CD14-positive monocyte (primary cell): ENCODE measurements at regions not wholly inside any gene's neighbourhood (a gene's known extent, or its start where the extent isn't known, plus 50 kb on each side); places are given as distances from the start of the nearest gene placed in this dataset.

Experiments
- DNase-seq, 3 donors: peaks; one replicate each; pipeline ENCODE4 v3.0.0-alpha.2; 2011 to 2022
- H2AFZ ChIP-seq: 2 replicates; pipeline ENCODE4 v1.6.0; 2012; ENCODE audit warnings: mild to moderate bottlenecking, low read depth, low read length, inconsistent platforms; ENCODE audit not compliant: insufficient read depth, poor library complexity, severe bottlenecking
- H3K27ac ChIP-seq, 2 donors: 1 replicate in 1 of 2; 2 replicates in 1 of 2; pipeline ENCODE4 v1.5.1; 2012 to 2013; ENCODE audit warnings: low read length in 2 of 2, control low read depth in 1 of 2, inconsistent platforms in 1 of 2, low read depth in 1 of 2, mild to moderate bottlenecking in 1 of 2
- H3K27me3 ChIP-seq, 2 donors: one replicate each; pipeline versions ENCODE4 v1.6.0 to v1.6.1; 2011 to 2013; ENCODE audit warnings: low read length in 2 of 2; ENCODE audit not compliant: control insufficient read depth in 2 of 2, insufficient read depth in 2 of 2
- H3K36me3 ChIP-seq, 2 donors: replicated peaks in 1 of 2; 1 replicate in 1 of 2; 2 replicates in 1 of 2; pipeline versions ENCODE4 v1.5.1 to v1.6.1; 2012 to 2013; ENCODE audit warnings: low read length in 2 of 2, control low read depth in 1 of 2, inconsistent platforms in 1 of 2, mild to moderate bottlenecking in 1 of 2; ENCODE audit not compliant: insufficient read depth in 2 of 2, control insufficient read depth in 1 of 2
- H3K4me1 ChIP-seq, 2 donors: 1 replicate in 1 of 2; 2 replicates in 1 of 2; pipeline versions ENCODE4 v1.5.1 to v1.6.1; 2012 to 2013; ENCODE audit warnings: low read length in 2 of 2, control low read depth in 1 of 2, inconsistent platforms in 1 of 2, mild to moderate bottlenecking in 1 of 2, moderate library complexity in 1 of 2; ENCODE audit not compliant: insufficient read depth in 2 of 2, control insufficient read depth in 1 of 2
- H3K4me2 ChIP-seq: replicated peaks from 2 replicates; pipeline ENCODE3; 2012; ENCODE audit warnings: low read length, moderate library complexity, mild to moderate bottlenecking; ENCODE audit not compliant: poor library complexity, severe bottlenecking; ENCODE audit errors: extremely low read depth
- H3K4me3 ChIP-seq, 3 experiments: fragments of 200-600 bp in 1 of 3; sonication (generic) in 1 of 3; replicated peaks in 1 of 3; 1 replicate in 2 of 3; 2 replicates in 1 of 3; pipeline ENCODE4 v1.5.1; 2011 to 2013; ENCODE audit warnings: low read length in 3 of 3, mild to moderate bottlenecking in 3 of 3, control low read depth in 2 of 3, low read depth in 2 of 3, inconsistent platforms in 1 of 3, moderate library complexity in 1 of 3
- H3K79me2 ChIP-seq: 2 replicates; pipeline ENCODE4 v1.6.0; 2012; ENCODE audit warnings: mild to moderate bottlenecking, control low read depth, inconsistent platforms, low read length, moderate library complexity; ENCODE audit not compliant: insufficient read depth
- H3K9ac ChIP-seq: 2 replicates; pipeline ENCODE4 v1.6.0; 2017; ENCODE audit warnings: low read length, mild to moderate bottlenecking; ENCODE audit not compliant: insufficient read depth, poor library complexity, severe bottlenecking
- H3K9me3 ChIP-seq, 2 donors: replicated peaks in 1 of 2; 1 replicate in 1 of 2; 2 replicates in 1 of 2; pipeline versions ENCODE4 v1.5.1 to v1.6.1; 2012 to 2013; ENCODE audit warnings: low read length in 2 of 2, control low read depth in 1 of 2; ENCODE audit not compliant: control insufficient read depth in 1 of 2, insufficient read depth in 1 of 2
- H4K20me1 ChIP-seq: 2 replicates; pipeline ENCODE4 v1.6.0; 2012; ENCODE audit warnings: mild to moderate bottlenecking, low read length, control low read depth, moderate library complexity; ENCODE audit not compliant: insufficient read depth
- H3K27ac Mint-ChIP-seq, 7 donors: one replicate each; pipeline ENCODE4 v1.8.0; 2020; ENCODE audit warnings: mild to moderate bottlenecking in 7 of 7, mixed read lengths in 7 of 7, moderate library complexity in 6 of 7, inconsistent platforms in 2 of 7
- H3K27me3 Mint-ChIP-seq, 3 donors: one replicate each; pipeline ENCODE4 v1.8.0; 2021 to 2022; ENCODE audit warnings: low read depth in 3 of 3, mild to moderate bottlenecking in 3 of 3, mixed read lengths in 3 of 3, moderate library complexity in 3 of 3, inconsistent platforms in 1 of 3
- H3K36me3 Mint-ChIP-seq, 2 donors: one replicate each; pipeline ENCODE4 v1.8.0; 2020; ENCODE audit warnings: mixed read lengths in 2 of 2, inconsistent platforms in 1 of 2, mild to moderate bottlenecking in 1 of 2
- H3K4me1 Mint-ChIP-seq: one replicate; pipeline ENCODE4 v1.8.0; 2020; ENCODE audit warnings: mild to moderate bottlenecking, mixed read lengths
- H3K4me3 Mint-ChIP-seq, 2 donors: one replicate each; pipeline ENCODE4 v1.8.0; 2020; ENCODE audit warnings: mild to moderate bottlenecking in 2 of 2, mixed read lengths in 2 of 2, moderate library complexity in 1 of 2
- H3K9me3 Mint-ChIP-seq, 7 donors: one replicate each; pipeline ENCODE4 v1.8.0; 2020 to 2022; ENCODE audit warnings: mixed read lengths in 7 of 7, mild to moderate bottlenecking in 6 of 7, moderate library complexity in 6 of 7, inconsistent platforms in 2 of 7
- WGBS: methylation state at CpG from one replicate; pipeline ENCODE4 v1.1.5; 2013; ENCODE audit warnings: missing lambda C conversion rate; ENCODE audit not compliant: insufficient coverage; 5-methylcytosine and 5-hydroxymethylcytosine counted together
- intact Hi-C, 2 donors: fragments of 100-400 bp; cut with micrococcal nuclease; formaldehyde crosslinking; loops; one replicate each; pipeline versions ENCODE4 v1.15.0 to v1.15.1; 2023
- TF ChIP-seq, protein P1 (sequence below): fragments of 200-600 bp; IDR thresholded peaks from one replicate; pipeline ENCODE4 v1.8.0; 2022; ENCODE audit warnings: antibody characterized with exemption, mild to moderate bottlenecking

DNA sequence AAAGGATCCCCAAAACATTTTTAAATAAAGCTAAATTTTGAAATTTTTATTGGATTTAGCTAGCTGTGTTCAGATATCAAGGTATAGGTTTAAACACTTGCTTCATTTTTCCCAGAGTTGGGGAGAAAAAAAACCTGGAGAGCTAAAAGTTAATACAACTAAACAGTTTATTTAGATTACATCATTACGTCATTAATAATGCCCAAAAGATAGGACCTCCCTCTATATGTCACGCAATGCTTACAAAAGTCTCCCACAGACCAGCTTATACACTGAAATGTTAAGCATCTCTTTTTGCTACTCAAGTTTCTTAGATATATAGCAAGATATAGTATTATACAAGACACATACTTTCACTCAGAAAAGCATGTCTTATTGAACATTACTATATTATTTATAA lies 160.0 kb upstream of the SEMA3E start:
- no CpG with 5 or more reads among the region's 2 CpGs for WGBS
- no peaks in the 10 kb centered on the region for H3K9me3 ChIP-seq
- Mint-ChIP-seq H3K4me3 (no peak overlapping the region), H3K27ac (no peak overlapping the region), H3K4me1 (no peaks in the 10 kb centered on the region), H3K9me3 (peaks cover 0 to 5% (median 2%) of the 10 kb centered on the region in 7 donors), H3K27me3 (no peaks in the 10 kb centered on the region), H3K36me3 (no peaks in the 10 kb centered on the region)
- H3K27ac ChIP-seq: no peak overlapping the region
- no peak overlapping the region for H2AFZ ChIP-seq
- no peak overlapping the region for H3K4me3 ChIP-seq
- H3K27me3 ChIP-seq: no peaks in the 10 kb centered on the region
- intact Hi-C loops: no loop called here
- H4K20me1 ChIP-seq: no peaks in the 10 kb centered on the region
- H3K9ac ChIP-seq: no peak overlapping the region
- no peaks in the 10 kb centered on the region for H3K79me2 ChIP-seq
- no peak overlapping the region for H3K4me2 ChIP-seq
- TF ChIP-seq, protein P1, sequence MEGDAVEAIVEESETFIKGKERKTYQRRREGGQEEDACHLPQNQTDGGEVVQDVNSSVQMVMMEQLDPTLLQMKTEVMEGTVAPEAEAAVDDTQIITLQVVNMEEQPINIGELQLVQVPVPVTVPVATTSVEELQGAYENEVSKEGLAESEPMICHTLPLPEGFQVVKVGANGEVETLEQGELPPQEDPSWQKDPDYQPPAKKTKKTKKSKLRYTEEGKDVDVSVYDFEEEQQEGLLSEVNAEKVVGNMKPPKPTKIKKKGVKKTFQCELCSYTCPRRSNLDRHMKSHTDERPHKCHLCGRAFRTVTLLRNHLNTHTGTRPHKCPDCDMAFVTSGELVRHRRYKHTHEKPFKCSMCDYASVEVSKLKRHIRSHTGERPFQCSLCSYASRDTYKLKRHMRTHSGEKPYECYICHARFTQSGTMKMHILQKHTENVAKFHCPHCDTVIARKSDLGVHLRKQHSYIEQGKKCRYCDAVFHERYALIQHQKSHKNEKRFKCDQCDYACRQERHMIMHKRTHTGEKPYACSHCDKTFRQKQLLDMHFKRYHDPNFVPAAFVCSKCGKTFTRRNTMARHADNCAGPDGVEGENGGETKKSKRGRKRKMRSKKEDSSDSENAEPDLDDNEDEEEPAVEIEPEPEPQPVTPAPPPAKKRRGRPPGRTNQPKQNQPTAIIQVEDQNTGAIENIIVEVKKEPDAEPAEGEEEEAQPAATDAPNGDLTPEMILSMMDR: no peak
- H3K36me3 ChIP-seq: no peaks in the 10 kb centered on the region
- H3K4me1 ChIP-seq: no peaks in the 10 kb centered on the region
- DNase-seq: no peak

DNA sequence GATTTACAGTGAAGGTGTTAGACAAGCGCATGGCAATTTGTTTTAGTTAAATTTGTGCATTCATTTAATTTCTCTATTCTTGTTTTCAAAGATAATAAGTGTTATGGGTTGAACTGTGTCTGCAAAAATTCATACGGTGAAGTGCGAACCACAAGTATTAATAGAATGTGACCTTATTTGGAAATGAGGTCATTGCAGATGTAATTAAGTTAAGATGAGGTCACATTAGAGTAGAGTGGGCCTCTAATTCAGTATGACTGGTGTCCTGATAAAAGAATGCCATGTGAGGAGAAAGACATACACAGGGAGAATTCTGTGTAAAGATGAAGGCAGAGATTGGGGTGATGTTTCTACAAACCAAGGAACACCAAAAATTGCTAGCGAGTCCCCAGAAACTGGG lies 158.8 kb upstream of the SEMA3E start:
- Histone ChIP-seq H4K20me1 (no peaks in the 10 kb centered on the region), H3K27me3 (no peaks in the 10 kb centered on the region), H2AFZ (no peak overlapping the region), H3K9me3 (no peaks in the 10 kb centered on the region), H3K4me1 (no peaks in the 10 kb centered on the region), H3K4me3 (no peak overlapping the region), H3K27ac (no peak overlapping the region), H3K4me2 (no peak overlapping the region), H3K79me2 (no peaks in the 10 kb centered on the region), H3K36me3 (no peaks in the 10 kb centered on the region), H3K9ac (no peak overlapping the region)
- DNase-seq: no peak
- Mint-ChIP-seq H3K36me3 (no peaks in the 10 kb centered on the region), H3K9me3 (peaks cover 0 to 2% (median 0%) of the 10 kb centered on the region in 7 donors), H3K4me3 (no peak overlapping the region), H3K27me3 (no peaks in the 10 kb centered on the region), H3K27ac (no peak overlapping the region), H3K4me1 (no peaks in the 10 kb centered on the region)
- TF ChIP-seq, protein P1: no peak
- intact Hi-C loops: no loop called here
- 100% methylated on average over 1 of the region's 4 CpGs for WGBS
